HG03066 (cell line): ENCODE measurements at regions not wholly inside any gene's neighbourhood (a gene's known extent, or its start where the extent isn't known, plus 50 kb on each side); places are given as distances from the start of the nearest gene placed in this dataset.

ENCODE experiments used
- ATAC-seq: cut with Tn5 transposase; IDR thresholded peaks from one replicate; pipeline ENCODE4 v1.9.1; 2021; ENCODE audit warnings: low read depth; ENCODE audit not compliant: unreplicated experiment

DNA sequence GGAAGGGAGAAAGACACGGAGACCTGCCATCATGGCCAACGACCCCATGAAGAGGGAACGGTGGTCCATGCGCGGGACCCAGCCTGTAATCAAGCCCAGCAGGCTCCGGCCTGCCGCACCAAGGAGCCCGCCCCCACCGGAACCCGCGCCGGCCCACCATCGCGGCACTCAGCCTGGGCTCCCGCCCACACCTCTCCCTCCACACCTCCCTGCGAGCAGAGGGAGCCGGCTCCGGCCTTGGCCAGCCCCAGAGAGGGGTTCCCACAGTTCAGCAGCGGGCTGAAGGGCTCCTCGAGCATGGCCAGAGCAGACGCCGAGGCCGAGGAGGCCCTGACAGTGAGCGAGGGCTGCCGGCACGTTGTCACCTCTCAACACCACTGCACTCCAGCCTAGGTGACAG is 1302.8 kb upstream of the CNTN5 start:
- ATAC-seq: no peak

DNA sequence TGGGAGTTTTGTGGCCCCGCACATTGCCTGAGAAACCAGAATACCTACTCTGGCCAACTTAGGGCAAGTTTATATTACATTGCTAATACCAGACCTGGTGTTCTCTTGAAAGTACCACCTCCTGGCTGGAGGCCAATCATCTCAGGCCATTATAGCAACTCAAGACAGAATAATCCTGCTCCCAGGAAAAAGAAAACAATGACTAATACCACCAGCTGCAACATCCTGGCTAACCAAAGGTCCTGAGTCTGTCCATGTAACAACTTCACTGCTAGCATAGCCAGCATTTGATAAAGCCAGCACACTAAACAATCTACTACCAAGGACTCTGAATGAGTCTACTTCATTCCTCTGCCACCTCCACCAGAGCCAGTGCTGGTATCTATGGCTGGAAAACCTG is 1298.7 kb upstream of the CNTN5 start:
- no peak for ATAC-seq

DNA sequence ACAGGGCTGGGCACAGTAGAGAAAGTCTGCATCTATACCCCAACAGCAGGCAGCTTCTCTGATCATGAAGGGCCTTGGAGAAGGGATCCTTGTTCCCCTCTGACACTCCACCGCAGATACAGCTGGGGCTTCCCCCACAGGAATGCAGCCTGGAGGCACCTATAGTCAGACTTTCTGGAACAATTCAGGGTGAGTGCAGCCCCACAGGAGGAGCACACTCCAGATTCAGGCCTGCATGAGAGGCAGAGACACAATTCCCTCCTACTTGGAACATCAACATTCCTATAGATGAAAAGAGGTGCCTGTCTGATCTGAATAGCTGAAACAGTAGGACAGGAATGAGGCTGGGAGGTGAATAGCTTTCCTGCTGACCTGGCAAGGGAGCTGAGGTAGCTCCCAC is 1298.0 kb upstream of the CNTN5 start:
- no peak for ATAC-seq

DNA sequence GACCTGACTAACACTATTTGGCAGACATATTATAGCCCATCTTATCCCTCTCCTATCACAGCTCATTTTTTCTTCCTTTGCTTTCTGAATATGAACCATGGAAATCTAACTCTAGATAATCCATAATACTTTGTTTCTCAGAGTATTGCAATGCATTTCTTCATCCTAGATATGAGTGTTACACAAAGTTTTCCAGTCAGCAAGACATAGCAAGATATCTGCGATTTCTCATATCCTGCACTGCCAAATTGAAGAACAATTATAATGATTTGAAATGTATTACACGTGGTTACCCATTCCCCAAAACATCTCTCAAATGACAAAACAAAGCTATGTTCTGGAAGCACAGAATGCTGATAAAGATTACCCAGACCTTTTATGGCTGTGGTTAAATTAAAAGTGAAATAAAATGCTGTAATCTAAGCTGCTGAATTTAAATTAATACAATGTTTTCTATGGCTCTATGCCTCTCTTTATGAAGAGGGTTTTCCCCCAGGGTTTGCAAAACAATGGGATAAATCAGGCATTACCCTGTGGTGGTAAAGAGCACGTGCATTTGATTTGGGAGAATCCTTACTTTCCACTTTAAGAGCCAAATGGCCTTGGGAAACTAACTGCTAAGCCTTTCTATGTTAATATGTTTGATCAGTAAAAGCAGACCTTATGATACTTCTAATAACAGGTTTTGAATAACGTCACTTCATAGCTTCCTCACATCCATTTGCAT is 1291.0 kb upstream of the CNTN5 start:
- ATAC-seq: no peak

DNA sequence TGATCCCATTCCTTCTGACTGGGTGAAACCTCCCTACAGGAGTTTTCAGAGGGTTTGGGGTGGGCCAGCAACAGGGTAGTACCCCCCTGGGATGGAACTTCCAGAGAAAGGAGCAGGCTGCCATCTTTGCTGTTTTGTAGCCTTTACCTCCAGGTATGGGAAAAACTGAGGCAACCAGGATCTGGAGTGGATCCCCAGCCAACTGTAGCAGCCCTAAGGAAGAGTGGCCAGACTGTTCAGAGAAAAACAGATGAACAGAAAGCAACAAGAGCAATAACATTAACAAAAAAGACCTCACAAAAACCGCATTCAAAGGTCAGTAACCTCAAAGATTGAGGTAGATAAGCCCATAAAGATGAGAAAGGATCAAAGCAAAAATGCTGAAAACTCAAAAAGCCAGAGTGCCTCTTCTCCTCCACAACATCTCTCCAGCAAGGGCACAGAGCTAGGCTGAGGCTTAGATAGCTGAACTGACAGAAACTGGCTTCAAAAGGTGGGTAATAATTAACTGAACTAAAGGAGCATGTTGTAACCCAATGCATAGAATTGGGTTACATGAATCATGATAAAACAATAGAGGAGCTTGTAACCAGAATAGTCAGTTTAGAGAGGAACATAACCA is 1288.6 kb upstream of the CNTN5 start:
- no peak for ATAC-seq

DNA sequence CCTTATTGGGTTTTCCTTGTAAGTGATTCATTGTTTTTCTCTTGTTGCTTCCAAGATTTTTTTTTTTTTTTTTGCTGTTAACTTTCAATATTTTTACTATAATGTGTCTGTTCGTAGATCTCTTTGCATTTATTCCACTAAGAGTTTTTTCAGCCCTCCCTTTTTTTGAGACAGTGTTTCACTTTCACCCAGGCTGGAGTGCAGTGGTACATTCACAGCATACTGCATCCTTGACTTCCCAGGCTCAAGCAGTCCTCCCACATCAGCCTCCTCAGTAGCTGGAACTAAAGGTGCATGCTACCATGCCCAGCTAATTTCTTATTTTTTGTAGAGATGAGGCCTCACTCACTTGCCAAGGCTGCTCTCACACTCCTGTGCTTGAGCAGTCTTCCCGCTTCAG is 1282.0 kb upstream of the CNTN5 start:
- no peak for ATAC-seq

DNA sequence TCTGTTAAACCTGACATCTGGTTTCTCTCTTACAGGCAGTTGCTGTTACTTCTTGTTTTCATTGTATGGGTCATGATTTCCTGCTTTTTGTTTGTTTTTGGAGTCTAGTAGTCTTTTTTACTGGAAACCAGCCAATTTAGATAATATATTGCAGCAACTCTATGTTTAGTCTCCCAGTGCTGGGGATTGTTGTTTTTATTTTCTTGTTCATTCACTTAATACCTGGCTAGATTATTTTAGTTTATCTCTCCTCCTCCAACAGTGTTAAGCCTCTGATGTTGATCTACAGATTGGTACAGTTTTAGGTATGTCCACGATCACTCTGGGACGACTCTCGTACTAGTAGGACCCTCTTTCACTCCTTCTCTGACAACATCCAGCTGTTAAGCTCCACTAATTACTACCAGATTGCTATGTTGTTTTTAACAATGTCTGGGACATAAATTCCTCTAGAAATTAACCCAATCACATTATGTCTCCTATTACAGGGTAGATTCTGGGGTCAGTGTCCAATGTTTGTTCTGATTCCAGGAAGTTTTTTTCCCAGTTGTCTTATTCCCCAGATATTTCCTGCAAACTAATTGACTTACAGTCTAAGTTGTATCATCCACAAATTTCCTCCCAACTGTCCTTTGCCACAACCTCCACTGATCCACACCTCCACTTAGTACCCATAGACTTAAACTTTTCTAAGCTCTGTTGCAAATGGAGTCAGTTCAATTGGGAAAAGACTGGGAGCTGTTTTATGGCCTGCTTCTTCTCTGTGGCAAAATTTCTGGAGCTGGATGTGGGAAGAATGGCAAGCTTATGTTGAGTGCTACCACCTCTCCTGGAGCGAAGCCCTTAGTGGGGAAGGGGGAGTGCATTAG is 1280.6 kb upstream of the CNTN5 start:
- no peak for ATAC-seq

DNA sequence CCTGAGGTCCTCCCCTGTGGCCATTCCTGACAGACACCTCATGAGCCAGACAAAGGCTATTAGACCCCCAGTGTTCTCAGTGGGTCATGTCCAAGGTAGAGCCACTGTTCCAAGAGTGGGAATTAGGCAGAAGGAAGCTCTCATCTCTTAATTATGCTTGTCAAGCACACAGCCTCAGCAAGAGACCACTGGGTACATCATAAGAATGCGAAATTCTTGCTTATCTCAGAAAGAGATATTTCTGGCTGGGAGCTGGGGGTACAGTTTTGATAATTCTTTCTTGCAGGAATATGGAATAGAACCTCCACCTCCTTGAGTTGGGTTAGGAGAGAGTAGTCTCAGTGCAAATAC is 1280.0 kb upstream of the CNTN5 start:
- no peak for ATAC-seq

DNA sequence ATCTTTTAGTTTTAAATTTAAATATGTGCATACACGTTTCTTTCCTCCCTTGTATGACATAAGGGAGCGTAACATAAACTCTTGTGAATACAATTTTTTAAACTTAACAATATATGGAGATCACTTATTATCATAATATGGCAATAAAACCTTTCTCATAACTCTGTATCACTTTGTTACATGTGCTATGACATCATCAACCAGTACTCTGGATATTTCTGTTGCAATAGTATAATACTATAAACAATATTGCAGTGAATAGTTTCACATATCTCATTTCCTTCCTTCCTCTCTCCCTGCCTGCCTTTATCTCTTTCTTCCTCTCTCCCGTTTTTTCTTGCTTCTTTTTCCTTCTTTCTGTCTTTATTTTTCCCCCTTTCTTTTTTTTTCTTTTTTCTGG is 1278.0 kb upstream of the CNTN5 start:
- no peak for ATAC-seq

DNA sequence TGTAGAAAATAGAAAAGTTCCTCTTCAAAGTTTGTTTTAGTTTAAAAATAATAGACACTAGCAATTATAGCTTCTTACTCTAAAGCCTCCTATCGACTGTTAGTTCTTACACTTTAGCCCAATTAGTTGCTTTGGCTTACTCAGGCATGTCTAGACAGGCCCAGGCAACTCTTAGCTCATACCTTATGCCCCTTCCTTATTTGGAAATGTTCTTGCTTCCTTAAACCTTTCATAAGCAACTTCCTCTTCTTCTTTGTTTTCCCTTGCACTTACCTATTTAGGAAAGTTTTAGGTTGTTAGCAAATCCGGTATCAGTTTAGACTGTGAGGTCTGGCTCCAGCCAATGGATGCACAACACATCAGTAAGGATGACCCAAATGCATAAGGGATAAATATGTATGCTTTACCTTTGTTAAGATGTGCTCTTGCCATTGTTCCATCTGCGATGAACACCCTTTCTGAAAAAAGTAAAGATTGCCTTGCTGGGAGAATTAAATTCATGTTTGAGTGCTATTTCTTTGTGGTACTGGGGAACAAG is 1277.5 kb upstream of the CNTN5 start:
- ATAC-seq: no peak

DNA sequence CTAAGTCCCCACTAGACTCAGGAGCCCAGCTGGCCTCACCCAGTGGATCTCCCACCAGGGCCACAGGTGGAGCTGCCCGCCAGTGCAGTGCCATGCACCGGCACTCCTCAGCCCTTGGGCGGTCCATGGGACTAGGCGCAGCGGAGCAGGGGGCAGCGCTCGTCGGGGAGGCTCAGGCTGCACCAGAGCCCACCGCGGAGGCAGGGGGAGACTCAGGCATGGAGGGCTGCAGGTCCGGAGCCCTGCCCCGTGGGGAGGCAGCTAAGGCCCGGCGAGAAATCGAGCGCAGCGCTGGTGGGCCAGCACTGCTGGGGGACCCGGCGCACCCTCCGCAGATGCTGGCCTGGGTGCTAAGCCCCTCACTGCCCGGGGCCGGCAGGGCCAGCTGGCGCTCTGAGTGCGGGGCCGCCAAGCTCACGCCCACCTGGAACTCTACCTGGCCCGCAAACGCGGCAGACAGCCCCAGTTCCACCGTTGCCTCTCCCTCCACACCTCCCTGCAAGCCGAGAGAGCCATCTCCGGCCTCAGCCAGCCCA is 1275.2 kb upstream of the CNTN5 start:
- ATAC-seq: no peak

DNA sequence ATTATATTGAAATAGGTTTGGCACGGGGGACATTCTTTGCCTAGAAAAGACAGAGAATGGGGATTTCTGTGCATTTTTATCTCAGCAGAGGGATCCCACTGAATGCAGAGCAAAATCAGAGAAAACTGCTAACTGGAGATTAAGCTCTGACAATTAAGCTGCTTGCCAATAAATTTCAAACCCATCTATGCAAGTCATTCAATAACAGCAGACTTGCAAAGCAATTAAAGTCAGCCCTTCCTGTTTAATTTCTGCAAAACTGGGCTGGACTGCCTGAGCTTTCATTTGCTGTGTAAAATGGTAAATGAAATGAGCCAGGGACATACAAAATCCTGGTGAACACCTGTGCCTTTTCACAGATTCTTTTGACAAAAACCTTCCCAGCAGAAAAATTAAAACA is 1273.9 kb upstream of the CNTN5 start:
- no peak for ATAC-seq

DNA sequence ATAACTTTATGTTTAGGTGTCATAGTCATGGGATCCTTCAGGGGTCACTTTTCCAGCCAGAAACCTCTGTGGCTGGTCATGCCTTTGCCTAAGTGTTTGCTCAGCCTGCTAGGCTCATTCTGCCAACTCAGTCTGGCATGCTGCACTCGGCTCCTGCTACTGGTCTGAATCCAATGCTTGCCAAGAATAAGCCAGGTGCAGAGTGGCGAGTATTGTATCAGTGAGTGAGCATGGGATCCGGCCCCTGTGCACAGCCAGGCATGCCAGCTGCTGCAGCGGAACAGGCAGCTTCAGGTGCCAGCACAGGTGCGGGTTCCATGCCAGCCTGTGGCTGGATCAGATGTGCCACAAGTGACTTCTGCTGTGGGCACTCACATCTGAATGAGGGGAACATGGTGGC is 1269.3 kb upstream of the CNTN5 start:
- ATAC-seq: no peak

DNA sequence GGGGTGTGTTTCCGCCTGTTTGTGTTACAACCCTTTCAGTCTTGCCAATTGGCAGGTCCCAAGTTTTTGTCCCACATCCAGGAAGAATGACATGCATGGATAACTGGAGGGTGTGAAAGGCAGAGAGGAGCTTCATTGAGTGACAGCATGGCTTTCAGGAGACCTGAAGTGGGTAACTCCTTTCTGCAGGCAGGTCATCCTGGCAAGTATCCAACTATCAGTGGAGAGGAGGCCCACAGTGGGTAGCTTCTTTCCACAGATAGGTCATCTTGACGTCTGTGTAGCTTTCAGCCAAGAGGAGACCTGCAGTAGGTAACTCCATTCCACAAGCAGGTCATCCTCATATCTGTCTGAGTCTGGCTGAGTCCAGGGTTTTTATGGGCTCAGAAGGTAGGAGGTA is 1268.8 kb upstream of the CNTN5 start:
- ATAC-seq: no peak

DNA sequence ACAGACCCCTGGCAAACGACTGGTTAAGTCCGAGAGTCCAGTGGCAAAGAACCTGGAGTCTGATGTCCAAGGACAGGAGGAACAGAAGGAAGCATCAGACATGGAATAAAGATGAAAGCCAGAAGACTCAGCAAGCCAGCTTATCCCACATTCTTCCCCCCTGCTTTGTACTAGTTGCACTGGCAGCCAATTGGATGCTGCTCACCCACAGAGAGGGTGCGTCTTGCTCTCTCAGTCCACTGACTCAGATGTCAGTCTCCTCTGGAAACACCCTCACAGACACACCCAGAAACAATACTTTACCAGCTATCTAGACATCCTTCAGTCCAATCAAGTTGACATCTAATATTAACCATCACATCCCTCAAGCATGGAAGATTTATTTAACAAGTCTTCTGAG is 1265.8 kb upstream of the CNTN5 start:
- no peak for ATAC-seq

DNA sequence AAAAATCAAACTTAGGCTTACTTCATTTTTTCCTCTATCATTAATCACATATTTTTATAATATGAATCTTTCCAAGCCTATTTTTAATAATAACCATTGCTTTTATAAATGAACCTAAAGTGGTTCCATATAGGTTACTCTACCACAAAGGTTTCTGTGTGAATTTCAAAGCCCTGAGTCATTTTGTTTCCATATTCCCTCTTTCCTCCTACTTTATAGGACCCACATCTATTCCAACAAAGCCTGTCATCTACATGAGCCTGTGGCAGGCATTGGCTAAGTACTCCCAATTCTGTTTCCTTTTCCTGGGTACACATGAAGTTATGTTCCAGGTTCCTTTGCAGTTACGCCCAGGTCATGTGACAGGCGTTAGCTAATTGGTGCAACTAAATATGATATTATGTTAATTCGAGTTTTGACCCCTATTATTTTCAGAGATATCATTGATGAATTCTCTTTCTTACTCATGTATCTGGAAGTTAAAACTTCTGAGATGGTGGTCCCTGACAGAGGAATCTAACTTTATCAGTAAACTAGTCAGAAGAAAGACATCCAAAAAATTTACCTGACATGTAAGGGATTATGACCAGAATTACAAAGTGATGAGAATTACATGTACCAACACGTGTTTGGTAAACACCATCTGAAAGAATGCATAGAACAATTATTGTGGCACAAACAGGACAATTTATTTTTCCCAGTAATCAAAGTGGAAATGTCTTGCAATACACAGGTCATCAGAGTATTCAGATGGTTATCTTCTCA is 1264.0 kb upstream of the CNTN5 start:
- ATAC-seq: no peak

DNA sequence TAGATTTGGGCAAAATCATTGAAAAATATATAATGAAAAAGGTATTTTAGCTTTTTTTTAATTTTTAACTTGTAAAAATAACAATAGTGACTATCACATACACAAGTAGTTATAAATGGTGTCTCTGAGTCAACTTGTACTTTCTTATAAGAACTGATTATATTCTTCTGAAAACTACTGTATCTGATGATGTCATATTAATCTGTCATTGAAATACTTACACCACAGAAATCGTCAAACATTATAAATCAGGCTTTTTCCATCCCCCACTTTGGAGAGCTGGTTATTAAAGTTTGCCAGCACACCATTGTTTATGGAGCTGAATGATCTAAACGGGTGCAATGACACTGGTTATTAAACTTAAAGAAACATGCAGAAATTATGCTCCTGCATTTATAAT is 1259.6 kb upstream of the CNTN5 start:
- ATAC-seq: no peak

DNA sequence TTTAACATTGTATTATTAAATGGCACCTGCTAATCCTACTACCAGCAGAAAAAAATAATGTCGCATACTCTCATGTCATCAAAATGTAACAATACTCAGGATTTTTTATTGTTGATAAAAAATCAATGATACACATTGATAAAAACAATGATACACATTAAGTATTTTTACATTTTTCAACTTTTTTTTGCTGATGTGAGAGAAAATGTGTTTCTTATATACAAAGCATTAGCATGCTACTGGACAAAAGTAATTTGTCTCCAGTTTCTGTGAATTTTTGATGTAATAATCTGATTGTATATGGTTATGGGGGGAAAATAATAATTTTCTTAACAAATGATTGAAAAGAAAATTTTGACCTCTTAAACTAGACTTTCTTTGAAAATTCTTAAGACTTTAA is 1256.6 kb upstream of the CNTN5 start:
- no peak for ATAC-seq

DNA sequence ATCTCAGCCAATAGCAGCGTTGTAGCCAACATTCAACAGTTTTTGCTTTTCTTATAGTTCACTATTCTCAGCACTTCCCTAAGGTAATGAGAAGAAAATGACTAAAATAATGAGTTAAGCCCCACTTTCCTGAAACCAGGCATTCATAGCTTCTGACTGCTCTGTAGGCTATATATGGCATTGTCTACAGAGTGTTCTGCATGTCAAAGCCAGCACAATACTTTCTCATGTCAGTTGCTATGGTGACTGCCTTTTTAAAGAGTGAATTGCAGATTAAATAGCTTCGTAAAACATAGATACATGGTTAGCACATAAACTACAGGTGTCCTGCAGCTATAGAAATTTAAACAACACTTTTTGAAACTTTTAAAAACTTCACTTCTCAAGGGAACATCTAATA is 1256.1 kb upstream of the CNTN5 start:
- ATAC-seq: no peak

DNA sequence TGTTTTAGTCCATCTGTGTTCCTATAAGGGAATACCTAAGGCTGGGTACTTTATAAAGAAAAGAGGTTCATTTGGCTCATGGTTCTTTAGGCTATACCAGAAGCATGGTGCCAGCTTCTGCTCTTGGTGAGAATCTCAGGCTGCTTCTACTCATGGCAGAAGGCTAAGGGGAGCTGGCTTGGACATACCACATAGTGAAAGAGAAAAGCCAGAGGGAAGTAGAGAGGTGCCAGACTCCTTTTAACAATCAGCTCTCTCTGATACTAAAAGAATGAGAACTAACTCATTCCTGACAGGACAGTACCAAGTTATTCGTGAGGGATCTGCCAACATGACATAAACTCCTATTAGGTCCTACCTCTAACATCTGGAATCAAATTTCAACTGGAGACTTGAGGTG is 1250.2 kb upstream of the CNTN5 start:
- no peak for ATAC-seq

DNA sequence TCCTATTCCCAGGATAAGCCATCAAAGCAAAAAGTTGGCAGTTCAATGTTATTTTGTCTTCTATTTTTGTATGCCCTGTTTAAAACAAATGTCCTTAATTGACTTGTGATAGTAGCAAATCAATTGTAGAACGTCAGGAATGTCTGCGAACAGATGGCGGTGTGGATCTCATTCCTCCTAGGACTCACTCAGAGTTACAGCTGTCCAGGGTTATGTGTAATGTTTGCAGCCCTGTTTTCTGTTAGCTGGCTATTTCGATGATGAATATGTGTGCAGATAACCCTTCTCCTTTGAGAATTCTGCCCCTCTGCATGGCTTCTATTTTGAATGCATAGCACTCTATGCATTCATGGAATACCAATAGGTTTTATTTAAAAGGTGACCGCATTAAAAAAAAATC is 1248.0 kb upstream of the CNTN5 start:
- ATAC-seq: no peak
